SKM-1 (cell line): ENCODE measurements at regions not wholly inside any gene's neighbourhood (a gene's known extent, or its start where the extent isn't known, plus 50 kb on each side); places are given as distances from the start of the nearest gene placed in this dataset.

ENCODE experiments used
- DNase-seq: peaks from one replicate; lab custom pipeline; 2025; ENCODE audit not compliant: unreplicated experiment; lab: John Stamatoyannopoulos, UW

- DNase-seq: no peak
These were observed 133.1 kb downstream of the KDR start for GRCh38 chr4:54992266-54992665.

- DNase-seq: no peak
These were observed 136.7 kb downstream of the KDR start for GRCh38 chr4:54988655-54989054.

- DNase-seq: no peak
These were observed 139.1 kb downstream of the KDR start for GRCh38 chr4:54986095-54986846.

- no peak for DNase-seq
These were observed 148.7 kb downstream of the KDR start for GRCh38 chr4:54976682-54977081.

GRCh38 chr4:54976031-54976430 lies 149.4 kb downstream of the KDR start:
- no peak for DNase-seq

- DNase-seq: no peak
These were observed 151.6 kb downstream of the KDR start for GRCh38 chr4:54973784-54974183.

- peak; percentile 60 for DNase-seq
These were observed 153.9 kb downstream of the KDR start for GRCh38 chr4:54971474-54971950.

GRCh38 chr4:54967289-54967688 lies 158.1 kb downstream of the KDR start:
- DNase-seq: no peak

- peak; percentile 38 for DNase-seq
These were observed 163.9 kb downstream of the KDR start for GRCh38 chr4:54961357-54961975.

GRCh38 chr4:54959651-54960116 lies 165.7 kb downstream of the KDR start:
- DNase-seq: no peak

GRCh38 chr4:54959131-54959530 lies 166.3 kb downstream of the KDR start:
- DNase-seq: no peak

GRCh38 chr4:54958236-54958635 lies 167.2 kb downstream of the KDR start:
- DNase-seq: no peak

- no peak for DNase-seq
These were observed 170.6 kb downstream of the KDR start for GRCh38 chr4:54954656-54955388.

GRCh38 chr4:54946741-54947140 lies 178.7 kb downstream of the KDR start:
- DNase-seq: no peak

- no peak for DNase-seq
These were observed 179.6 kb downstream of the KDR start for GRCh38 chr4:54945838-54946237.

- no peak for DNase-seq
These were observed 182.7 kb downstream of the KDR start for GRCh38 chr4:54942721-54943120.

GRCh38 chr4:54941994-54942552 lies 183.3 kb downstream of the KDR start:
- no peak for DNase-seq

GRCh38 chr4:54940996-54941865 lies 184.2 kb downstream of the KDR start:
- DNase-seq: no peak

- DNase-seq: no peak
These were observed 187.9 kb downstream of the KDR start for GRCh38 chr4:54937501-54937900.

- no peak for DNase-seq
These were observed 191.8 kb downstream of the KDR start for GRCh38 chr4:54933579-54933978.

- DNase-seq: no peak
These were observed 195.2 kb downstream of the KDR start for GRCh38 chr4:54930226-54930625.
